T-cell (primary cell): ENCODE measurements at regions not wholly inside any gene's neighbourhood (a gene's known extent, or its start where the extent isn't known, plus 50 kb on each side); places are given as distances from the start of the nearest gene placed in this dataset.

Source experiments
- ATAC-seq, 4 experiments: fragments of 200-7000 bp in 3 of 4; fragments of 150-1000 bp in 1 of 4; cut with Tn5 transposase; replicated peaks in 1 of 4; 1 replicate in 3 of 4; 2 replicates in 1 of 4; pipeline ENCODE4 v1.10.0; 2021; ENCODE audit warnings: moderate library complexity in 3 of 4, mild to moderate bottlenecking in 2 of 4, moderate number of reproducible peaks in 1 of 4
- CTCF ChIA-PET, 2 donors: fragments of 300-600 bp; sonication (Branson Sonifier 250); formaldehyde crosslinking; loops; one replicate each; lab custom pipeline; 2022; ENCODE audit warnings: antibody characterized with exemption in 2 of 2; lab: Charles Lee
- POLR2A ChIA-PET, 2 donors: fragments of 300-600 bp; sonication (Branson Sonifier 250); formaldehyde crosslinking; loops; one replicate each; lab custom pipeline; 2022; ENCODE audit warnings: antibody characterized with exemption in 2 of 2; lab: Charles Lee
- DNase-seq, 35 experiments: peaks; one replicate each; pipeline versions ENCODE4 v3.0.0 to v3.0.0-alpha.2; 2013 to 2023
- H3K27ac ChIP-seq: one replicate; pipeline ENCODE4 v1.5.1; 2013; ENCODE audit warnings: low read length
- H3K27me3 ChIP-seq, 2 experiments: replicated peaks in 1 of 2; 1 replicate in 1 of 2; 2 replicates in 1 of 2; pipeline versions ENCODE4 v1.6.1 to v1.7.0; 2013; ENCODE audit warnings: low read length in 1 of 2, mixed read lengths in 1 of 2; ENCODE audit not compliant: control insufficient read depth in 2 of 2, insufficient read depth in 2 of 2; ENCODE audit errors: extremely low read depth in 1 of 2
- H3K36me3 ChIP-seq, 2 donors: 1 replicate in 1 of 2; 2 replicates in 1 of 2; pipeline versions ENCODE4 v1.6.1 to v1.7.0; 2013; ENCODE audit warnings: low read length in 1 of 2; ENCODE audit not compliant: control insufficient read depth in 2 of 2, insufficient read depth in 1 of 2; ENCODE audit errors: extremely low read depth in 1 of 2
- H3K4me1 ChIP-seq, 2 experiments: 1 replicate in 1 of 2; 2 replicates in 1 of 2; pipeline versions ENCODE4 v1.6.1 to v1.7.0; 2013; ENCODE audit warnings: low read length in 2 of 2, mixed read lengths in 1 of 2; ENCODE audit not compliant: insufficient read depth in 2 of 2, control insufficient read depth in 1 of 2; ENCODE audit errors: extremely low read depth in 1 of 2
- H3K4me3 ChIP-seq, 2 donors: 1 replicate in 1 of 2; 2 replicates in 1 of 2; pipeline versions ENCODE4 v1.5.1 to v1.7.0; 2013; ENCODE audit warnings: mild to moderate bottlenecking in 2 of 2, low read length in 1 of 2, moderate library complexity in 1 of 2; ENCODE audit not compliant: control insufficient read depth in 1 of 2; ENCODE audit errors: extremely low read depth in 1 of 2
- H3K9me3 ChIP-seq: 2 replicates; pipeline ENCODE4 v1.7.0; 2013
- H3K27ac Mint-ChIP-seq, 2 donors: one replicate each; pipeline ENCODE4 v1.8.0; 2020 to 2021; ENCODE audit warnings: mild to moderate bottlenecking in 2 of 2, mixed read lengths in 2 of 2
- H3K27me3 Mint-ChIP-seq, 2 donors: one replicate each; pipeline ENCODE4 v1.8.0; 2021 to 2022; ENCODE audit warnings: mixed read lengths in 2 of 2
- H3K36me3 Mint-ChIP-seq: one replicate; pipeline ENCODE4 v1.8.0; 2021; ENCODE audit warnings: mixed read lengths
- H3K4me1 Mint-ChIP-seq, 3 donors: one replicate each; pipeline ENCODE4 v1.8.0; 2020 to 2022; ENCODE audit warnings: mixed read lengths in 3 of 3, mild to moderate bottlenecking in 1 of 3
- H3K4me3 Mint-ChIP-seq, 3 donors: one replicate each; pipeline ENCODE4 v1.8.0; 2020 to 2022; ENCODE audit warnings: mild to moderate bottlenecking in 3 of 3, mixed read lengths in 3 of 3, moderate library complexity in 3 of 3
- H3K9me3 Mint-ChIP-seq, 3 donors: one replicate each; pipeline ENCODE4 v1.8.0; 2020 to 2022; ENCODE audit warnings: mixed read lengths in 3 of 3
- WGBS: methylation state at CpG from one replicate; pipeline ENCODE4 v1.1.5; 2013; ENCODE audit warnings: missing lambda C conversion rate; ENCODE audit not compliant: insufficient coverage; 5-methylcytosine and 5-hydroxymethylcytosine counted together

DNA sequence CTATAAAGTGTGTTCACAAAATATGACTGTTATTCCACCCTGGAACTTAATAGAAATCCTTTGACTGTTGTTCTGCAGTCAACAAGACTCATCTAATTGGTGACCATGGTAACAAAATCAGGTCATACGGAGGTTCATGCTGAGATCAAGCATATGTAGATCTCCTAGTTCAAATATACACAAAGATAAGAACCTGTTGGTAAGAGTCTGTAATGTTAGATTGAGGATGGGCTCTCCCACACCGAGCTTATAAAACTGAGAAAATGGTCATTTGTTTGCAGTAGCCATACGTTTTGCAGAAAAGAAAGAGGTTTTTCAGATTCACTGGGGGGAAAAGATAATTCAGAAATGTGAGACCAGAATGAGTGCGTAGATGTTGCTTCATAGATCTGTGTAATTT is 468.1 kb downstream of the RPS6KC1 start:
- Histone ChIP-seq H3K4me3 (no peak overlapping the region), H3K4me1 (no peaks in the 10 kb centered on the region), H3K36me3 (no peaks in the 10 kb centered on the region), H3K27me3 (peaks cover 0 to 5% of the 10 kb centered on the region in 2 experiments), H3K27ac (no peak overlapping the region), H3K9me3 (no peaks in the 10 kb centered on the region)
- ChIA-PET CTCF (no interaction called here), POLR2A (no interaction called here)
- Mint-ChIP-seq H3K4me3 (no peak overlapping the region), H3K4me1 (no peaks in the 10 kb centered on the region), H3K36me3 (no peaks in the 10 kb centered on the region), H3K27ac (no peak overlapping the region), H3K27me3 (peaks cover 16 to 26% of the 10 kb centered on the region in 2 donors), H3K9me3 (peaks cover 3 to 11% (median 7%) of the 10 kb centered on the region in 3 donors)
- ATAC-seq = no peak
- WGBS = 54% methylated on average over 2 of the region's 4 CpGs
- no peak for DNase-seq

DNA sequence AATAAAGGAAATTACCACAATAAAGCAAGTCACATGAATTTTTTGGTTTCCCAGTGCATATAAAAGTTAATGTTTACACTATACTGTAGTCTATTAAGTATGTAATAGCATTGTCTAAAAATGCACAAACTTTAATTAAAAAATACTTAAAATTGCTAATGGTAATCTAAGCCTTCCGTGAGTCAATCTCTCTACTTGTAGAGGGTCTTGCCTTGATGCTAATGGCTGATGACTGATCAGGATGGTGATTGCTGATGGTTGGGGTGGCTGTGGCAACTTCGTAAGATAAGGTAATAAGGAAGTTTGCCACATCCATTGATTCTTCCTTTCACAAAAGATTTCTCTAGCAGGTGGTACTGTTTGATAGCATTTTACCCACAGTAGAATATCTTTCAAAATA is 466.6 kb upstream of the PROX1 start:
- H3K27me3 ChIP-seq = peaks cover 0 to 8% of the 10 kb centered on the region in 2 experiments
- H3K4me1 ChIP-seq = no peaks in the 10 kb centered on the region
- ATAC-seq (no peak), DNase-seq (no peak)
- no peaks in the 10 kb centered on the region for H3K4me1 Mint-ChIP-seq
- no peak overlapping the region for H3K4me3 Mint-ChIP-seq
- peaks cover 16 to 26% of the 10 kb centered on the region in 2 donors for H3K27me3 Mint-ChIP-seq
- H3K9me3 Mint-ChIP-seq = peaks cover 3 to 11% (median 7%) of the 10 kb centered on the region in 3 donors
- no peak overlapping the region for H3K27ac Mint-ChIP-seq
- H3K4me3 ChIP-seq = no peak overlapping the region
- no peaks in the 10 kb centered on the region for H3K36me3 ChIP-seq
- CTCF ChIA-PET = no interaction called here
- WGBS = no CpG with 5 or more reads among the region's 2 CpGs
- POLR2A ChIA-PET = no interaction called here
- H3K9me3 ChIP-seq = no peaks in the 10 kb centered on the region
- H3K36me3 Mint-ChIP-seq = no peaks in the 10 kb centered on the region
- no peak overlapping the region for H3K27ac ChIP-seq

DNA sequence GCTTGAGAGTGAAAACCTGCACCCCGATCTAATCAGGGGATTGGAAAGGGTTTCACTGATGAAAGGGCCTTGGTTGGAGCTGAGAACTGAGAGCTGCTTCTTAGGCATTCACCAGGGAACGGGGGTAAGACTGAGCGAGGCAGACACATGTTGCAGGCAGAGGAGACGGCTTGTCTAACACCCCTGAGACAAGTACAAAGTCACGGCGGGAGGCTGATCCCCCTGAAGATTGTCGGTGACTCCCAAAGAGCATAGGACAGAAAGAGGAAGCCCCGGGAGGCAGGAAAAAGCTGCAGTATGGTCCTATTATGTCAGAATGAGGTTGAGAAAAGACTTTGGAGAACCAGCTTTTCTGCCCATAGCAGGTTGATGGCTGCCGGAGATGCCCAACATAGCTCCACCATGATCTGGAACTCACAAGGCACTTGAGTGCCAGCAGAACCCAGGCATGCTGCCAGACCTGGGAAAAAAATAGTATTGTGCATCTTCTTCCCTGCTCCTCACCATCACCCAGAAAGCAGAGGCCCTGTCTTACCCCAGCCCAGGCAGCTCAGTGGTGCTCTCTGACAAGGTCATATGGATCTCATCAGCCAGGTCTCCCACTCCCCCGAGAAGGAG is 463.9 kb upstream of the PROX1 start:
- Mint-ChIP-seq H3K36me3 (no peaks in the 10 kb centered on the region), H3K9me3 (peaks cover 0 to 14% (median 7%) of the 10 kb centered on the region in 3 donors), H3K27ac (no peak overlapping the region), H3K4me1 (no peaks in the 10 kb centered on the region), H3K4me3 (no peak overlapping the region), H3K27me3 (peaks cover 11 to 21% of the 10 kb centered on the region in 2 donors)
- no peak for ATAC-seq
- Histone ChIP-seq H3K4me3 (no peak overlapping the region), H3K27me3 (peaks cover 0 to 8% of the 10 kb centered on the region in 2 experiments), H3K9me3 (no peaks in the 10 kb centered on the region), H3K36me3 (no peaks in the 10 kb centered on the region), H3K4me1 (no peaks in the 10 kb centered on the region), H3K27ac (no peak overlapping the region)
- WGBS = 61% methylated on average over 10 of the region's 10 CpGs
- ChIA-PET POLR2A (no interaction called here), CTCF (no interaction called here)
- DNase-seq = no peak

DNA sequence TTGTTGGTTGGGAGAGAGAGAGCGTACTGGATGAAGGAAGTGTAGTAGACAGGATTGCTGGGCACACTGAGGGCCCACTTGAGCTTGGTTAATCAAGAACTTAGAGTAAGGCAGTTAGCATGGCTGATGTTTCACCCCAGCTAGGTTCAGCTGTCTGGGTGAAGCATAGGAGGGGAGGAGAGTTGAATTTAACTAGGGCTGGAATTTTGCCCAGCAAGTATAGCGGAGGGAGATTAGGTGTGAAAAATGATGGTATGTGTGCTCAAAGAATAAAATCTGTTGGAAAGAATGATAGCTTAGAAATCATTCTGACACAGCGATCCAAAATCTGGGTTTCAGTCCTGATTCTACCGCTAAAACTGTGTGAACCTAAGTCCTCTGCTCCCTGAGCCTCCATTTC is 461.5 kb upstream of the PROX1 start:
- peaks cover 0 to 12% (median 7%) of the 10 kb centered on the region in 3 donors for H3K9me3 Mint-ChIP-seq
- POLR2A ChIA-PET = no interaction called here
- H3K4me3 Mint-ChIP-seq = no peak overlapping the region
- Histone ChIP-seq H3K4me3 (no peak overlapping the region), H3K27me3 (peaks cover 0 to 8% of the 10 kb centered on the region in 2 experiments), H3K27ac (no peak overlapping the region), H3K36me3 (no peaks in the 10 kb centered on the region), H3K9me3 (no peaks in the 10 kb centered on the region), H3K4me1 (no peaks in the 10 kb centered on the region)
- 78% methylated on average over 2 of the region's 4 CpGs for WGBS
- no peak for ATAC-seq
- no peak for DNase-seq
- H3K27ac Mint-ChIP-seq = no peak overlapping the region
- H3K36me3 Mint-ChIP-seq = no peaks in the 10 kb centered on the region
- H3K4me1 Mint-ChIP-seq = no peaks in the 10 kb centered on the region
- H3K27me3 Mint-ChIP-seq = peaks cover 0 to 11% of the 10 kb centered on the region in 2 donors
- CTCF ChIA-PET = no interaction called here

DNA sequence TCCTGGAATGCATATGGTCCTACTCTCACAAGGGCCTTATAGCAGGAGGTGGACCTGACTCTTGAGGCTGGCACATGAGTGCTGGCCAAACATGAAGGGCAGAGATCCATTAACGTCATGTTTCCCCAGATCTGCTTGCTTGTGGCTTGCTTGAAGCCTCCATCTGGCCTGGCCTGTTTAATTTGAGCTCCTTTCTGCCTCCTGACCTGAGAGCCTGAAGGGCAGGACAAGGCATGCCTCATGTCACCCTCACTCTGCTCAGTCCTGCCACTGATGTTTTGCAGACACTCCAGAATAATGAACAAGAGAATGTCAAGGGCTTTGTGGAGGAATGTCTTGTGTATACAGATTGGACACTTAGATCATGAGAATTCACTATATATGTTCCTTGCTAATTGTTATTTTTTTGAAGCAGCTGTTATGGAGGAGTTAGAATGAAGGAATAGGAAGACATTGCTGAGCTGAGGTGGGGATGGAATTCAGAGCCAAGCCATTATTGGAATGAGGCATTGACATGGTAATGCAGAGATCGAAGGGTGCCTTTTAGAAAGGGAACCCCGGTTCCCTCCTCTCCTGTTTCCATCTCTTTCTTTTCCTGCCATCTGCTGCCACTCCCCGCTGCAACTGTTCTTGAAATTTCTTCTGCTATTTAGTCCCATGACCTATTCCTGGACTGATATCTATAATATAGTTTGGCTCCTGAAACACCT is 457.0 kb upstream of the PROX1 start:
- WGBS = 67% methylated on average over 1 of the region's 4 CpGs
- no peak for ATAC-seq
- peaks cover 0 to 7% of the 10 kb centered on the region in 2 donors for H3K27me3 Mint-ChIP-seq

DNA sequence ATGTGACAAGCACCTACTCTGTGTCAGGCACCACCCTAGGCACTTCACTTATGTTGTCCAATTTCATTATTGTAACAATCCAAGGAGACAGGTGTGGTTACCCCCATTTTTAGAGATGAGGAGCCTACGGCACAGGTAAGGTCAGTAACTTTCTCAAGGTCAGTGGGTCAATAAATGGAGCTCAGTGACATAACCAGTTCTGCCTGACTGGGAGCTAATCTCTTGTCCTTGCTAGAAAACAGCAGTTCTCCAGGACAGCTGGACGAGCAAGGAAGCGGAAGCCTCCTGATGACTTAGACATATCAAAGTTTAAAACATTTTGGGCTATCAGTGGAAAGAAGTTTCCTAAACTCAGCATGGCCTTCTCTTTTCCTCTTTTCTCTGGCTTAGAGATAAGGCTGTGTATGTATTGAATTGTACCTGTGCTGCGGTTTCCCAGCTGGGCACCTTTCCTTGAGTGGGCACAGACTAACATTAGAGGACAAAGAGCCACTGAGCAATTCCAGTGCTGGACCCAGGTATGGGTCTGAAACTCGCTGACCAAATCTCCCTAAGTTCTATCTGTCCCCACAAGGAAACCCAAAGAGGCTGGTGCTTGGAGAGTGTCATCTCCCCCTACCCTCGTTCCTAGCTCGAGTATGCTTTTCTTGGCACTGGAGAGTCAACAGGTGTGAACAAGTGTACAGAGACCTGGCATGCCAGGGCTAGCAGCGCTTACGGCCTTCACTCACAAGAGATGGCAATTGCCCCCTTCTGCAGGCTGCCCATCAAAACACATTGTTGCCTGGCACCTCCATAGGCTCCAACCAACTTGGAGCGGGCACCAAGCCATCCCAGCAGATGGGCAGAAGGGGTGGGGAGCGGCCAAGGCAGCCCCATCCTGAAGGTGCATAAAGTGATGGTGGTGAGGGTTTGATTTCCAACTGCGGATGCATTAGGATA is 456.1 kb upstream of the PROX1 start:
- CTCF ChIA-PET = no interaction called here
- no peak for DNase-seq
- POLR2A ChIA-PET = no interaction called here
- Histone ChIP-seq H3K4me3 (no peak overlapping the region), H3K4me1 (no peaks in the 10 kb centered on the region), H3K27ac (no peak overlapping the region), H3K27me3 (no peaks in the 10 kb centered on the region), H3K9me3 (no peaks in the 10 kb centered on the region), H3K36me3 (no peaks in the 10 kb centered on the region)
- Mint-ChIP-seq H3K9me3 (peaks cover 0 to 7% (median 0%) of the 10 kb centered on the region in 3 donors), H3K4me1 (no peaks in the 10 kb centered on the region), H3K4me3 (no peak overlapping the region), H3K36me3 (no peaks in the 10 kb centered on the region), H3K27ac (no peak overlapping the region), H3K27me3 (peaks cover 0 to 7% of the 10 kb centered on the region in 2 donors)
- 88% methylated on average over 5 of the region's 12 CpGs for WGBS
- ATAC-seq = no peak

More for the DNA sequence above, 457.0 kb upstream of the PROX1 start:
- no peaks in the 10 kb centered on the region for H3K9me3 ChIP-seq
- Mint-ChIP-seq H3K9me3 (peaks cover 0 to 7% (median 0%) of the 10 kb centered on the region in 3 donors), H3K36me3 (no peaks in the 10 kb centered on the region), H3K4me1 (no peaks in the 10 kb centered on the region), H3K27ac (no peak overlapping the region), H3K4me3 (no peak overlapping the region)
- H3K4me1 ChIP-seq = no peaks in the 10 kb centered on the region
- ChIA-PET CTCF (no interaction called here), POLR2A (no interaction called here)
- H3K27me3 ChIP-seq = no peaks in the 10 kb centered on the region
- no peaks in the 10 kb centered on the region for H3K36me3 ChIP-seq
- no peak overlapping the region for H3K4me3 ChIP-seq
- DNase-seq = no peak
- H3K27ac ChIP-seq = no peak overlapping the region
